Cardiac muscle cell (in vitro differentiated cells and primary cell): ENCODE measurements at regions not wholly inside any gene's neighbourhood (a gene's known extent, or its start where the extent isn't known, plus 50 kb on each side); places are given as distances from the start of the nearest gene placed in this dataset.
"Not testable (repeated sequence)": the region's sequence is repeated elsewhere in the genome, so short reads cannot be mapped to it uniquely, and the experiment has no call there.

ENCODE experiments used
- DNase-seq, 2 donors: peaks; one replicate each; pipeline versions ENCODE4 v3.0.0 to v3.0.0-alpha.2; 2010 to 2017; ENCODE audit warnings: low read depth in 1 of 2, low spot score in 1 of 2
- H3K27ac ChIP-seq: fragments of 200-600 bp; sonication (generic); 2 replicates; pipeline ENCODE4 v1.5.1; 2016
- H3K27me3 ChIP-seq: fragments of 200-600 bp; sonication (generic); 2 replicates; pipeline ENCODE4 v1.6.0; 2016; ENCODE audit warnings: control low read depth
- H3K36me3 ChIP-seq: fragments of 200-600 bp; sonication (generic); 2 replicates; pipeline ENCODE4 v1.5.1; 2016; ENCODE audit warnings: control low read depth
- H3K4me1 ChIP-seq: fragments of 200-600 bp; sonication (generic); 2 replicates; pipeline ENCODE4 v1.8.1; 2017; ENCODE audit warnings: low read depth, mild to moderate bottlenecking, mixed run types
- H3K4me3 ChIP-seq: fragments of 200-600 bp; sonication (generic); 2 replicates; pipeline ENCODE4 v1.5.1; 2016; ENCODE audit warnings: mild to moderate bottlenecking
- H3K9me3 ChIP-seq: fragments of 200-600 bp; sonication (generic); 2 replicates; pipeline ENCODE4 v1.5.1; 2017; ENCODE audit warnings: low read depth, mild to moderate bottlenecking, control low read depth
- CTCF ChIP-seq: IDR thresholded peaks from 2 replicates; pipeline ENCODE4 v1.5.1; 2012; ENCODE audit warnings: low read depth, mild to moderate bottlenecking, low read length

- H3K36me3 ChIP-seq = no peaks in the 10 kb centered on the region
- no peak overlapping the region for H3K4me3 ChIP-seq
- no peak for TF ChIP-seq CTCF
- H3K27ac ChIP-seq = no peak overlapping the region
- no peaks in the 10 kb centered on the region for H3K27me3 ChIP-seq
- DNase-seq = no peak
- no peaks in the 10 kb centered on the region for H3K9me3 ChIP-seq
- H3K4me1 ChIP-seq = no peaks in the 10 kb centered on the region
Measured at GRCh38 chr14:48616931-48617330, 941.5 kb upstream of the MDGA2 start.

GRCh38 chr14:48615618-48616017 is 940.2 kb upstream of the MDGA2 start:
- DNase-seq = no peak
- no peak for TF ChIP-seq CTCF
- Histone ChIP-seq H3K9me3 (no peaks in the 10 kb centered on the region), H3K36me3 (no peaks in the 10 kb centered on the region), H3K4me1 (no peaks in the 10 kb centered on the region), H3K27ac (no peak overlapping the region), H3K4me3 (no peak overlapping the region), H3K27me3 (no peaks in the 10 kb centered on the region)

- Histone ChIP-seq H3K9me3 (no peaks in the 10 kb centered on the region), H3K27me3 (no peaks in the 10 kb centered on the region), H3K4me1 (no peaks in the 10 kb centered on the region), H3K36me3 (no peaks in the 10 kb centered on the region), H3K27ac (no peak overlapping the region), H3K4me3 (no peak overlapping the region)
- no peak for TF ChIP-seq CTCF
- no peak for DNase-seq
Measured at GRCh38 chr14:48614003-48614402, 938.6 kb upstream of the MDGA2 start.

GRCh38 chr14:48606960-48607359 is 931.6 kb upstream of the MDGA2 start:
- not testable (repeated sequence) for H3K27ac ChIP-seq, H3K9me3 ChIP-seq, DNase-seq, H3K27me3 ChIP-seq, H3K36me3 ChIP-seq, H3K4me3 ChIP-seq, H3K4me1 ChIP-seq

GRCh38 chr14:48598458-48598857 is 923.1 kb upstream of the MDGA2 start:
- H3K27ac ChIP-seq = no peak overlapping the region

GRCh38 chr14:48586099-48586498 is 910.7 kb upstream of the MDGA2 start:
- no peak for TF ChIP-seq CTCF
- H3K4me1 ChIP-seq = no peaks in the 10 kb centered on the region
- H3K4me3 ChIP-seq = no peak overlapping the region
- no peaks in the 10 kb centered on the region for H3K36me3 ChIP-seq
- H3K27ac ChIP-seq = no peak overlapping the region
- H3K9me3 ChIP-seq = no peaks in the 10 kb centered on the region
- H3K27me3 ChIP-seq = no peaks in the 10 kb centered on the region
- DNase-seq = no peak

More at GRCh38 chr14:48598458-48598857, 923.1 kb upstream of the MDGA2 start:
- Histone ChIP-seq H3K4me3 (no peak overlapping the region), H3K36me3 (no peaks in the 10 kb centered on the region), H3K4me1 (no peaks in the 10 kb centered on the region), H3K27me3 (no peaks in the 10 kb centered on the region), H3K9me3 (no peaks in the 10 kb centered on the region)
- TF ChIP-seq CTCF = no peak
- DNase-seq = no peak
